Thyroid gland (tissue), 4 donors: ENCODE measurements at regions not wholly inside any gene's neighbourhood (a gene's known extent, or its start where the extent isn't known, plus 50 kb on each side); places are given as distances from the start of the nearest gene placed in this dataset.

ENCODE experiments used
- POLR2A ChIP-seq, 2 donors: fragments of 450-650 bp; IDR thresholded peaks; one replicate each; pipeline ENCODE4 v1.6.1; 2017; ENCODE audit warnings: antibody characterized with exemption in 2 of 2, mild to moderate bottlenecking in 2 of 2, moderate library complexity in 1 of 2
- TF ChIP-seq, protein P1 (sequence below), 6 experiments: fragments of 200-600 bp in 3 of 6; fragments of 450-650 bp in 3 of 6; sonication (generic) in 3 of 6; IDR thresholded peaks; one replicate each; pipeline ENCODE4 v1.5.1; 2016 to 2019; ENCODE audit warnings: antibody characterized with exemption in 6 of 6, mild to moderate bottlenecking in 2 of 6, inconsistent platforms in 1 of 6, moderate library complexity in 1 of 6

DNA sequence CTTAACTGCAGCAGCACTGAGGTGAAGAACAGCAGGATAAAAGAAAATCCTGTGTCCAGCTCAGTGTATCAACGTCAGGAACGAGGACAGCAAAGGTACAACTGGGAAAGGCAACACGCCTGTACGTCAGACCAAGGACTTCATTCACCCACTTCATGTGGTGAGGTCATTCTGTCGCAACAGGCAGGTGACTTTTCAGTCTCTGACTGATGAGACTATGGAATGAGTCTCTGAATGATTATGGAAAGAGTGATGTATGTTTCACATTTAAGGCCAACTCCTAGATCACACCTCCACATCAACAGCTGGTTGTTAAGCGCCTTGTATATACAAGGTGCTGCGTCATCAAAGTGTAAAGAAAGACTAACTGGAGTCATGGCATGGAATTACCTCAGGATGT lies 297.6 kb upstream of the SP8 start:
- TF ChIP-seq, protein P1, sequence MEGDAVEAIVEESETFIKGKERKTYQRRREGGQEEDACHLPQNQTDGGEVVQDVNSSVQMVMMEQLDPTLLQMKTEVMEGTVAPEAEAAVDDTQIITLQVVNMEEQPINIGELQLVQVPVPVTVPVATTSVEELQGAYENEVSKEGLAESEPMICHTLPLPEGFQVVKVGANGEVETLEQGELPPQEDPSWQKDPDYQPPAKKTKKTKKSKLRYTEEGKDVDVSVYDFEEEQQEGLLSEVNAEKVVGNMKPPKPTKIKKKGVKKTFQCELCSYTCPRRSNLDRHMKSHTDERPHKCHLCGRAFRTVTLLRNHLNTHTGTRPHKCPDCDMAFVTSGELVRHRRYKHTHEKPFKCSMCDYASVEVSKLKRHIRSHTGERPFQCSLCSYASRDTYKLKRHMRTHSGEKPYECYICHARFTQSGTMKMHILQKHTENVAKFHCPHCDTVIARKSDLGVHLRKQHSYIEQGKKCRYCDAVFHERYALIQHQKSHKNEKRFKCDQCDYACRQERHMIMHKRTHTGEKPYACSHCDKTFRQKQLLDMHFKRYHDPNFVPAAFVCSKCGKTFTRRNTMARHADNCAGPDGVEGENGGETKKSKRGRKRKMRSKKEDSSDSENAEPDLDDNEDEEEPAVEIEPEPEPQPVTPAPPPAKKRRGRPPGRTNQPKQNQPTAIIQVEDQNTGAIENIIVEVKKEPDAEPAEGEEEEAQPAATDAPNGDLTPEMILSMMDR (IDR thresholded peaks at IDR 0.05): no peak
- TF ChIP-seq POLR2A (IDR thresholded peaks at IDR 0.05): no peak
